ENCODE measurements at regions not wholly inside any gene's neighbourhood (a gene's known extent, or its start where the extent isn't known, plus 50 kb on each side); places are given as distances from the start of the nearest gene placed in this dataset.

- BruUV-seq (replicated peaks): no TSS peak
- Histone ChIP-seq H3K9ac (ENCODE audit: low read length) (no peak overlapping the region), H3K27me3 (ENCODE audit: insufficient read depth, low read length) (no peaks in the 10 kb centered on the region), H3K4me3 (replicated peaks in 1 of 2; ENCODE audit: low read depth in 1 of 2, low read length in 2 of 2) (no peak overlapping the region), H3K79me2 (ENCODE audit: insufficient read depth, low read length) (no peaks in the 10 kb centered on the region), H3K4me2 (ENCODE audit: low read length) (no peak overlapping the region), H3K9me3 (ENCODE audit: control insufficient read depth in 1 of 2, insufficient read depth in 1 of 2, low read depth in 1 of 2, low read length in 2 of 2) (no peaks in the 10 kb centered on the region), H3K4me1 (ENCODE audit: control insufficient read depth in 1 of 2, insufficient read depth in 2 of 2, low read length in 2 of 2) (peaks cover 31 to 55% of the 10 kb centered on the region in 2 experiments), H2AFZ (ENCODE audit: low read depth, low read length, poor library complexity, severe bottlenecking) (no peak overlapping the region), H3K36me3 (ENCODE audit: control insufficient read depth in 1 of 2, insufficient read depth in 2 of 2, low read length in 2 of 2) (no peaks in the 10 kb centered on the region), H3K9me2 (ENCODE audit: insufficient read depth) (no peaks in the 10 kb centered on the region), H3K27ac (ENCODE audit: low read depth, low read length) (no peak overlapping the region), H4K20me1 (ENCODE audit: insufficient read depth) (no peaks in the 10 kb centered on the region)
- intact Hi-C loops (cut with micrococcal nuclease): no loop called here
- TF ChIP-seq REST (IDR thresholded peaks at IDR 0.05; ENCODE audit: low read depth): no peak
- TF ChIP-seq YY1 (IDR thresholded peaks at IDR 0.05; ENCODE audit: extremely low read depth, insufficient replicate concordance, low read depth, low read length): no peak
- no peak for TF ChIP-seq EGR1 (IDR thresholded peaks at IDR 0.05; ENCODE audit: low read depth)
- ATAC-seq: no peak
- ChIA-PET RAD21 (ENCODE audit: low non-redundant PET in 1 of 2, low total read pairs in 2 of 2, uncharacterized antibody in 2 of 2, unreplicated experiment in 2 of 2) (no interaction called here), CTCF (no interaction called here), POLR2A (no interaction called here)
- no peak for DNase-seq (ENCODE audit: low read depth, low spot score)
Measured at GRCh38 chr15:66881173-66881905, 179.3 kb downstream of the SMAD6 start.
